Right forelimb (tissue), 1 donor: ENCODE measurements at regions not wholly inside any gene's neighbourhood (a gene's known extent, or its start where the extent isn't known, plus 50 kb on each side); places are given as distances from the start of the nearest gene placed in this dataset.

Experiments used
- DNase-seq: peaks from one replicate; pipeline ENCODE4 v3.0.0-alpha.2; 2018

GRCh38 chr1:5404412-5405203 is 587.6 kb downstream of the NPHP4 start:
- DNase-seq: no peak

GRCh38 chr1:5403935-5404334 is 588.3 kb downstream of the NPHP4 start:
- DNase-seq: no peak

- DNase-seq: no peak
Measured at GRCh38 chr1:5402618-5403017, 589.6 kb downstream of the NPHP4 start.

- DNase-seq: no peak
Measured at GRCh38 chr1:5399771-5400170, 592.5 kb downstream of the NPHP4 start.

GRCh38 chr1:5396593-5396992 is 595.6 kb downstream of the NPHP4 start:
- no peak for DNase-seq

- no peak for DNase-seq
Measured at GRCh38 chr1:5394111-5394510, 598.1 kb downstream of the NPHP4 start.

- no peak for DNase-seq
Measured at GRCh38 chr1:5393603-5394002, 598.6 kb downstream of the NPHP4 start.

- no peak for DNase-seq
Measured at GRCh38 chr1:5393146-5393545, 599.1 kb downstream of the NPHP4 start.

- no peak for DNase-seq
Measured at GRCh38 chr1:5391725-5392124, 600.5 kb downstream of the NPHP4 start.

- DNase-seq: no peak
Measured at GRCh38 chr1:5390504-5390903, 601.7 kb downstream of the NPHP4 start.

GRCh38 chr1:5389101-5389885 is 602.9 kb downstream of the NPHP4 start:
- no peak for DNase-seq

- no peak for DNase-seq
Measured at GRCh38 chr1:5388622-5389021, 603.6 kb downstream of the NPHP4 start.

- no peak for DNase-seq
Measured at GRCh38 chr1:5386371-5386770, 605.9 kb downstream of the NPHP4 start.

- no peak for DNase-seq
Measured at GRCh38 chr1:5385956-5386355, 606.3 kb downstream of the NPHP4 start.

- DNase-seq: no peak
Measured at GRCh38 chr1:5385096-5385799, 607.0 kb downstream of the NPHP4 start.

GRCh38 chr1:5381491-5381890 is 610.7 kb downstream of the NPHP4 start:
- no peak for DNase-seq

GRCh38 chr1:5379176-5379759 is 613.0 kb downstream of the NPHP4 start:
- no peak for DNase-seq

- no peak for DNase-seq
Measured at GRCh38 chr1:5376538-5377247, 615.5 kb downstream of the NPHP4 start.

- DNase-seq: no peak
Measured at GRCh38 chr1:5375481-5375880, 616.7 kb downstream of the NPHP4 start.

- DNase-seq: no peak
Measured at GRCh38 chr1:5374192-5374591, 618.0 kb downstream of the NPHP4 start.

GRCh38 chr1:5373281-5373680 is 618.9 kb downstream of the NPHP4 start:
- no peak for DNase-seq

- DNase-seq: no peak
Measured at GRCh38 chr1:5371270-5371669, 621.0 kb downstream of the NPHP4 start.

GRCh38 chr1:5370311-5370710 is 621.9 kb downstream of the NPHP4 start:
- no peak for DNase-seq
